Spleen (tissue), 7 donors: ENCODE measurements at regions not wholly inside any gene's neighbourhood (a gene's known extent, or its start where the extent isn't known, plus 50 kb on each side); places are given as distances from the start of the nearest gene placed in this dataset.

Experiments
- CTCF ChIP-seq, 11 experiments: fragments of 200-600 bp in 7 of 11; fragments of 450-650 bp in 4 of 11; sonication (generic) in 4 of 11; IDR thresholded peaks in 8 of 11; conservative IDR thresholded peaks in 3 of 11; 1 replicate in 7 of 11; 2 replicates in 4 of 11; pipeline versions ENCODE4 v1.4.0 to v1.8.0; 2016 to 2021; ENCODE audit warnings: antibody characterized with exemption in 11 of 11, inconsistent platforms in 4 of 11, mild to moderate bottlenecking in 1 of 11
- POLR2AphosphoS5 ChIP-seq, 3 donors: sonication (generic); formaldehyde crosslinking; IDR thresholded peaks; one replicate each; pipeline ENCODE4 v1.5.1; 2017; ENCODE audit warnings: antibody characterized with exemption in 3 of 3
- donor health status: DM: no; HTN: no; CAD: no; lungs with moderate emphysema.
- donor health status: DM: no; HTN: no; CAD: no.
- donor health status: DM: no; HTN: no; CAD: no.

- TF ChIP-seq CTCF (IDR thresholded peaks at IDR 0.05 in 8 of 11, conservative IDR thresholded peaks at IDR 0.05 in 3 of 11), result no peak
- TF ChIP-seq POLR2AphosphoS5 (IDR thresholded peaks at IDR 0.05), result no peak
These were observed 89.9 kb downstream of the SLC24A2 start for GRCh38 chr9:19698960-19699359.
